GM18870 (cell line): ENCODE measurements at regions not wholly inside any gene's neighbourhood (a gene's known extent, or its start where the extent isn't known, plus 50 kb on each side); places are given as distances from the start of the nearest gene placed in this dataset.
"Not testable (repeated sequence)": the region's sequence is repeated elsewhere in the genome, so short reads cannot be mapped to it uniquely, and the experiment has no call there.

Source experiments
- ATAC-seq: cut with Tn5 transposase; IDR thresholded peaks from one replicate; pipeline ENCODE4 v1.9.1; 2021; ENCODE audit warnings: moderate library complexity; ENCODE audit not compliant: unreplicated experiment

- ATAC-seq, result no peak
Observed at GRCh38 chr2:7621018-7621814, 704.0 kb downstream of the RNF144A start.

- ATAC-seq, result peak; percentile 55
Observed at GRCh38 chr2:7625392-7626138, 708.4 kb downstream of the RNF144A start.

GRCh38 chr2:7626139-7626537 is 708.9 kb downstream of the RNF144A start:
- no peak for ATAC-seq

GRCh38 chr2:7627583-7627982 is 710.4 kb downstream of the RNF144A start:
- ATAC-seq, result no peak

GRCh38 chr2:7632420-7632819 is 715.2 kb downstream of the RNF144A start:
- ATAC-seq, result no peak

- ATAC-seq, result no peak
Observed at GRCh38 chr2:7633566-7634153, 716.4 kb downstream of the RNF144A start.

GRCh38 chr2:7634409-7634808 is 717.2 kb downstream of the RNF144A start:
- no peak for ATAC-seq

- no peak for ATAC-seq
Observed at GRCh38 chr2:7639476-7639875, 722.3 kb downstream of the RNF144A start.

GRCh38 chr2:7641272-7641671 is 724.1 kb downstream of the RNF144A start:
- ATAC-seq, result not testable (repeated sequence)

- no peak for ATAC-seq
Observed at GRCh38 chr2:7646024-7646423, 728.8 kb downstream of the RNF144A start.

- no peak for ATAC-seq
Observed at GRCh38 chr2:7646661-7647060, 729.4 kb downstream of the RNF144A start.

GRCh38 chr2:7648221-7648795 is 731.1 kb downstream of the RNF144A start:
- ATAC-seq, result no peak

- no peak for ATAC-seq
Observed at GRCh38 chr2:7649461-7650228, 732.4 kb downstream of the RNF144A start.

- no peak for ATAC-seq
Observed at GRCh38 chr2:7653617-7654016, 736.4 kb downstream of the RNF144A start.

- ATAC-seq, result no peak
Observed at GRCh38 chr2:7655629-7656028, 738.4 kb downstream of the RNF144A start.

- ATAC-seq, result not testable (repeated sequence)
Observed at GRCh38 chr2:7657526-7657925, 740.3 kb downstream of the RNF144A start.

- no peak for ATAC-seq
Observed at GRCh38 chr2:7658486-7658885, 741.3 kb downstream of the RNF144A start.

GRCh38 chr2:7660816-7661215 is 743.6 kb downstream of the RNF144A start:
- ATAC-seq, result no peak

- no peak for ATAC-seq
Observed at GRCh38 chr2:7661502-7661901, 744.3 kb downstream of the RNF144A start.

GRCh38 chr2:7665880-7666279 is 748.7 kb downstream of the RNF144A start:
- no peak for ATAC-seq
